ENCODE measurements at regions not wholly inside any gene's neighbourhood (a gene's known extent, or its start where the extent isn't known, plus 50 kb on each side); places are given as distances from the start of the nearest gene placed in this dataset.

GRCh38 chr4:134552063-134552462 lies 350.5 kb upstream of the PABPC4L start:
- no peak for TF ChIP-seq POLR2A (IDR thresholded peaks at IDR 0.05; ENCODE audit: low read length)
- no peak for TF ChIP-seq GATA1 (IDR thresholded peaks at IDR 0.05; ENCODE audit: low read depth, low read length)
